HepG2 (cell line): ENCODE measurements at regions not wholly inside any gene's neighbourhood (a gene's known extent, or its start where the extent isn't known, plus 50 kb on each side); places are given as distances from the start of the nearest gene placed in this dataset.

Source experiments
- ATAC-seq: fragments of 200-7000 bp; cut with Tn5 transposase; 3 replicates; pipeline ENCODE4 v1.9.1; 2020; ENCODE audit warnings: mild to moderate bottlenecking, moderate library complexity
- BruUV-seq: library from RNA; stranded (reverse); fragments of 400-500 nt; replicated peaks from 2 replicates; lab custom pipeline; 2021; lab: Mats Ljungman, UMichigan
- CTCF ChIA-PET: fragments of 300-600 bp; formaldehyde crosslinking; extraction: SDS; loops from one replicate; lab custom pipeline; 2021; ENCODE audit warnings: low total read pairs, inconsistent platforms, low intra/inter-chr PET ratio; lab: Yijun Ruan, JAX
- POLR2A ChIA-PET: fragments of 350-600 bp; sonication (Branson Sonifier 250); formaldehyde crosslinking; loops from one replicate; lab custom pipeline; 2020; ENCODE audit warnings: antibody characterized with exemption, inconsistent platforms; lab: Yijun Ruan, JAX
- DNase-seq: peaks from one replicate; pipeline ENCODE4 v3.0.0-alpha.2; 2015; ENCODE audit warnings: low spot score
- FAIRE-seq: peaks from 3 replicates; lab custom pipeline; 2011; peaks lifted over from hg19 to GRCh38; lab: Jason Lieb, UNC
- H2AFZ ChIP-seq: one replicate; pipeline ENCODE4 v1.6.1; 2011; ENCODE audit warnings: low read length, inconsistent platforms
- H3K27ac ChIP-seq: fragments of 300-600 bp; 3 replicates; pipeline ENCODE4 v1.8.0; 2011; ENCODE audit warnings: mixed run types, mild to moderate bottlenecking, mixed read lengths, low read length, inconsistent platforms; ENCODE audit not compliant: insufficient read depth; ENCODE audit errors: extremely low read length
- H3K27me3 ChIP-seq, 2 experiments: fragments of 200-600 bp in 1 of 2; 2 replicates in 1 of 2; 3 replicates in 1 of 2; pipeline versions ENCODE4 v1.6.0 to v1.8.0; 2011; ENCODE audit warnings: low read length in 2 of 2, mild to moderate bottlenecking in 2 of 2, moderate library complexity in 2 of 2, inconsistent platforms in 1 of 2; ENCODE audit not compliant: insufficient read depth in 2 of 2, control insufficient read depth in 1 of 2
- H3K36me3 ChIP-seq, 2 experiments: fragments of 200-600 bp in 1 of 2; replicated peaks in 1 of 2; 2 replicates in 1 of 2; 3 replicates in 1 of 2; pipeline versions ENCODE4 v1.5.1 to v1.8.0; 2011; ENCODE audit warnings: low read length in 2 of 2, inconsistent platforms in 1 of 2; ENCODE audit not compliant: insufficient read depth in 2 of 2, control insufficient read depth in 1 of 2
- H3K4me1 ChIP-seq: 2 replicates; pipeline ENCODE4 v1.5.1; 2012; ENCODE audit warnings: low read length, inconsistent platforms; ENCODE audit not compliant: insufficient read depth
- H3K4me2 ChIP-seq: 2 replicates; pipeline ENCODE4 v1.6.0; 2011; ENCODE audit warnings: low read depth, low read length, inconsistent platforms
- H3K4me3 ChIP-seq, 3 experiments: fragments of 200-600 bp in 1 of 3; sonication (generic), shearing (Covaris generic) in 1 of 3; replicated peaks in 1 of 3; 2 replicates each; pipeline ENCODE4 v1.5.1; 2011 to 2016; ENCODE audit warnings: low read length in 3 of 3, inconsistent platforms in 2 of 3, low read depth in 2 of 3, mild to moderate bottlenecking in 2 of 3, control low read depth in 1 of 3, mixed read lengths in 1 of 3; ENCODE audit not compliant: insufficient read depth in 1 of 3
- H3K79me2 ChIP-seq: one replicate; pipeline ENCODE4 v1.6.1; 2011; ENCODE audit warnings: low read length, inconsistent platforms; ENCODE audit not compliant: insufficient read depth
- H3K9ac ChIP-seq: 2 replicates; pipeline ENCODE4 v1.6.0; 2011; ENCODE audit warnings: mild to moderate bottlenecking, low read depth, low read length, inconsistent platforms; ENCODE audit not compliant: insufficient read depth
- H3K9me3 ChIP-seq: 2 replicates; pipeline ENCODE4 v1.5.1; 2012; ENCODE audit warnings: mild to moderate bottlenecking, low read length
- H4K20me1 ChIP-seq: 2 replicates; pipeline ENCODE4 v1.6.0; 2011; ENCODE audit warnings: inconsistent platforms, mild to moderate bottlenecking, low read length, moderate library complexity; ENCODE audit not compliant: insufficient read depth
- FOXA1 ChIP-seq, 2 experiments: fragments of 450-650 bp in 1 of 2; sonication (generic) in 1 of 2; formaldehyde crosslinking in 1 of 2; IDR thresholded peaks; 2 replicates each; pipeline versions ENCODE4 v1.4.0 to v1.6.1; 2016 to 2020; ENCODE audit warnings: missing genetic modification reagents in 1 of 2
- JUND ChIP-seq: sonication (generic); formaldehyde crosslinking; IDR thresholded peaks from 2 replicates; pipeline ENCODE4 v1.8.0; 2022; ENCODE audit warnings: mild to moderate bottlenecking, missing genetic modification reagents
- ZFX ChIP-seq: sonication (generic); formaldehyde crosslinking; IDR thresholded peaks from 2 replicates; pipeline ENCODE4 v1.4.0; 2020; ENCODE audit warnings: mild to moderate bottlenecking, low read depth, missing genetic modification reagents, moderate library complexity
- ZNF354B ChIP-seq: sonication (generic); formaldehyde crosslinking; IDR thresholded peaks from 2 replicates; pipeline ENCODE4 v1.8.0; 2022; ENCODE audit warnings: mild to moderate bottlenecking, missing genetic modification reagents
- ZNF501 ChIP-seq: sonication (generic); formaldehyde crosslinking; IDR thresholded peaks from 2 replicates; pipeline ENCODE4 v1.5.1; 2020; ENCODE audit warnings: mild to moderate bottlenecking, moderate library complexity, missing genetic modification reagents
- ZNF891 ChIP-seq: sonication (generic); formaldehyde crosslinking; IDR thresholded peaks from 2 replicates; pipeline ENCODE4 v1.5.0; 2020; ENCODE audit warnings: mild to moderate bottlenecking, missing genetic modification reagents
- WGBS: methylation state at CpG from one replicate; pipeline ENCODE4 v1.1.6; 2017; ENCODE audit warnings: low lambda C conversion rate; 5-methylcytosine and 5-hydroxymethylcytosine counted together
- in situ Hi-C: cut with HindIII; loops from 2 replicates; pipeline ENCODE4 v1.10.0; 2017; ENCODE audit warnings: low pct_unique_long_range_greater_than_20kb; ENCODE audit not compliant: extremely low pct_ligation_motif_present
- intact Hi-C: fragments of 100-400 bp; cut with micrococcal nuclease; formaldehyde crosslinking; loops from one replicate; pipeline ENCODE4 v1.10.0; 2022; ENCODE audit not compliant: unreplicated experiment
- TF ChIP-seq, protein P1 (sequence below): sonication (generic); formaldehyde crosslinking; IDR thresholded peaks from 2 replicates; pipeline ENCODE4 v1.4.0; 2020; ENCODE audit warnings: missing genetic modification reagents, borderline replicate concordance
- TF ChIP-seq, protein P2 (sequence below): sonication (generic); formaldehyde crosslinking; IDR thresholded peaks from 2 replicates; pipeline ENCODE4 v1.8.0; 2022; ENCODE audit warnings: mild to moderate bottlenecking, missing genetic modification reagents
- TF ChIP-seq, protein P3 (sequence below): sonication (generic); formaldehyde crosslinking; IDR thresholded peaks from 2 replicates; pipeline ENCODE4 v1.5.1; 2020; ENCODE audit warnings: mild to moderate bottlenecking, missing genetic modification reagents, moderate library complexity

DNA sequence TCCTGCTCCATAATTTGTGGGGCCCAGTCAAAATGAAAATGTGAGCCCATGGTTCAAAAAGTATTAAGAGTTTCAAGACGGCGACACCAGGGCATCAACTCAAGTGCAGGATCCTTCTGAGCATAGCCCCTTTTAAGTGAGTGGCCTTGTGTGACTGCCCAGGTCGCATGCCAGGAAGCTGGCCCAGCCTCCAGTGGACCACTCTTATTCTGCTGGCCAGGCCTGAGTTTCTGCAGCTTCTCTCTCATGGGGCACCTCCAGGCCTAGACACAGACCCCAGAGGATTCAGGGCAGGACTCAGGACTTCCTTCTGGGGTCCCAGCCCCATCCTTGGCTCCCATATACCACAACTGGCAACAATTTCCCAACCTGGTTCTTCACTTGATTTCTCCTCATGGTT lies 83.5 kb upstream of the HAAO start:
- Histone ChIP-seq H3K27me3 (peaks cover 3 to 14% of the 10 kb centered on the region in 2 experiments; a peak in 2 of 5 replicates), H2AFZ (no peak overlapping the region), H3K4me1 (peaks cover 31% of the 10 kb centered on the region), H3K9me3 (no peaks in the 10 kb centered on the region), H3K27ac (no peak overlapping the region), H3K9ac (no peak overlapping the region), H4K20me1 (no peaks in the 10 kb centered on the region), H3K79me2 (no peaks in the 10 kb centered on the region), H3K4me2 (no peak overlapping the region), H3K4me3 (no peak overlapping the region), H3K36me3 (no peaks in the 10 kb centered on the region)
- FAIRE-seq (no peak), ATAC-seq (0 out of 3 replicates have a peak, but pooled peaks have one; percentile 14), DNase-seq (no peak)
- intact Hi-C loops (no loop called here), in situ Hi-C loops (no loop called here)
- POLR2A ChIA-PET: no interaction called here
- CTCF ChIA-PET: no interaction called here
- TF ChIP-seq JUND (CRISPR knock-in tag): no peak
- 0 out of 2 replicates have a peak, but pooled peaks have one; percentile 27 for TF ChIP-seq ZNF501 (CRISPR knock-in tag)
- TF ChIP-seq, protein P1, sequence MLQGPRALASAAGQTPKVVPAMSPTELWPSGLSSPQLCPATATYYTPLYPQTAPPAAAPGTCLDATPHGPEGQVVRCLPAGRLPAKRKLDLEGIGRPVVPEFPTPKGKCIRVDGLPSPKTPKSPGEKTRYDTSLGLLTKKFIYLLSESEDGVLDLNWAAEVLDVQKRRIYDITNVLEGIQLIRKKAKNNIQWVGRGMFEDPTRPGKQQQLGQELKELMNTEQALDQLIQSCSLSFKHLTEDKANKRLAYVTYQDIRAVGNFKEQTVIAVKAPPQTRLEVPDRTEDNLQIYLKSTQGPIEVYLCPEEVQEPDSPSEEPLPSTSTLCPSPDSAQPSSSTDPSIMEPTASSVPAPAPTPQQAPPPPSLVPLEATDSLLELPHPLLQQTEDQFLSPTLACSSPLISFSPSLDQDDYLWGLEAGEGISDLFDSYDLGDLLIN (CRISPR knock-in tag): no peak
- BruUV-seq: no TSS peak
- 72% methylated on average over 3 of the region's 3 CpGs for WGBS

DNA sequence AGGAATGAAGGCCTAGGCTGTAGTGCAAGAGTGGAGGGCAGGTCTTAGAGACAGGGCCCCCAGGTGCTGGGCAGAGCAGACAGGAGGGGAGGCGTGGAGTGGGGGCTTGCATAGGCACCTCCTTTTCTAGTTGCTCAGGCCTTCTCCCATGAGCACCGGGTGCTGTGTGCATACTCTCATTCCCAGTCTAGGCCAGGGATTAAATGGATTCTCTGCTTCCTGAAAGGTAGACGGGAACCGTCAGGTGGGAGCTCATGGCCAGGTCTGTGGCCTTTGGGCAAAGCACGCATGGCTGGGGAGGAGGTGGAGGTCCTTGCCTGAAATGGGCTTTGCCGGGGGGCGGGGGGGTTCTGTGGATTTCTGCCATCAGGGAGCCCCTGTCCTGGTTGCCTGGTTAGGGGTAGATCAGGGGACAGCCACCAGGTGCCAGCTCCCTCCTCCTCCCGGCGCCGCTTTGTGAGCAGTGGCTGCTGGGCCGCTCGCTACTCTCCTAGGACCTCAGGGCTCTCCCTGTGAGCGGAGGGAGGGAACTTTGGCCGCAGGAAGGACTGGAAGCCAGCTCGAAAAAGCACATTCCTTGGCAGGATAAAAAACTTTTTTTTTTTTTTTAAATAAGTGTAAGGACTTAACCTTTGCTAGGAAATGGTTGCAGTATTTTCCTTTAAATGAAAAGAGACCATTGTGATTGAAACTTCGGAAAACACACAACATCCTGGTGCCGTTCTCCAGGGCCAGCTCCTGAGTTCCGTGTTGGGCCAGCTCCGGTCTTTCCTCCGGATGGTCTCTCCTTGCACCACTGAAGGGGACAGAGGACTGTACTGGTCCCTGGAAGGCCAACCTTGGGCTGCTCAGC lies 82.8 kb upstream of the HAAO start:
- Histone ChIP-seq H3K9me3 (no peaks in the 10 kb centered on the region), H3K4me3 (no peak overlapping the region), H3K79me2 (no peaks in the 10 kb centered on the region), H2AFZ (no peak overlapping the region), H3K4me1 (peaks cover 24% of the 10 kb centered on the region), H3K4me2 (peak overlapping the region; percentile 18; the same call in 1 of the 2 replicates), H3K9ac (no peak overlapping the region), H3K36me3 (no peaks in the 10 kb centered on the region), H3K27ac (no peak overlapping the region), H4K20me1 (no peaks in the 10 kb centered on the region), H3K27me3 (peaks cover 3 to 14% of the 10 kb centered on the region in 2 experiments; a peak in 2 of 5 replicates)
- DNase-seq (no peak), ATAC-seq (peak; percentile 76), FAIRE-seq (no peak)
- WGBS: 56% methylated on average over 19 of the region's 20 CpGs
- in situ Hi-C loops: no loop called here
- intact Hi-C loops: no loop called here
- BruUV-seq: no TSS peak
- POLR2A ChIA-PET: no interaction called here
- CTCF ChIA-PET: no interaction called here
- TF ChIP-seq ZNF354B: no peak
- TF ChIP-seq, protein P2, sequence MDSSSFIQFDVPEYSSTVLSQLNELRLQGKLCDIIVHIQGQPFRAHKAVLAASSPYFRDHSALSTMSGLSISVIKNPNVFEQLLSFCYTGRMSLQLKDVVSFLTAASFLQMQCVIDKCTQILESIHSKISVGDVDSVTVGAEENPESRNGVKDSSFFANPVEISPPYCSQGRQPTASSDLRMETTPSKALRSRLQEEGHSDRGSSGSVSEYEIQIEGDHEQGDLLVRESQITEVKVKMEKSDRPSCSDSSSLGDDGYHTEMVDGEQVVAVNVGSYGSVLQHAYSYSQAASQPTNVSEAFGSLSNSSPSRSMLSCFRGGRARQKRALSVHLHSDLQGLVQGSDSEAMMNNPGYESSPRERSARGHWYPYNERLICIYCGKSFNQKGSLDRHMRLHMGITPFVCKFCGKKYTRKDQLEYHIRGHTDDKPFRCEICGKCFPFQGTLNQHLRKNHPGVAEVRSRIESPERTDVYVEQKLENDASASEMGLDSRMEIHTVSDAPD (CRISPR knock-in tag): peak; percentile 70; the same call in 1 of the 2 replicates
- TF ChIP-seq FOXA1 (IDR thresholded peaks at IDR 0.05): no peak
- no peak for TF ChIP-seq FOXA1 (CRISPR knock-in tag; IDR thresholded peaks at IDR 0.05)
- TF ChIP-seq ZFX (CRISPR knock-in tag): peak; percentile 27; the same call in 1 of the 2 replicates
- 0 out of 2 replicates have a peak, but pooled peaks have one; percentile 44 for TF ChIP-seq ZNF891 (CRISPR knock-in tag)
- TF ChIP-seq, protein P3, sequence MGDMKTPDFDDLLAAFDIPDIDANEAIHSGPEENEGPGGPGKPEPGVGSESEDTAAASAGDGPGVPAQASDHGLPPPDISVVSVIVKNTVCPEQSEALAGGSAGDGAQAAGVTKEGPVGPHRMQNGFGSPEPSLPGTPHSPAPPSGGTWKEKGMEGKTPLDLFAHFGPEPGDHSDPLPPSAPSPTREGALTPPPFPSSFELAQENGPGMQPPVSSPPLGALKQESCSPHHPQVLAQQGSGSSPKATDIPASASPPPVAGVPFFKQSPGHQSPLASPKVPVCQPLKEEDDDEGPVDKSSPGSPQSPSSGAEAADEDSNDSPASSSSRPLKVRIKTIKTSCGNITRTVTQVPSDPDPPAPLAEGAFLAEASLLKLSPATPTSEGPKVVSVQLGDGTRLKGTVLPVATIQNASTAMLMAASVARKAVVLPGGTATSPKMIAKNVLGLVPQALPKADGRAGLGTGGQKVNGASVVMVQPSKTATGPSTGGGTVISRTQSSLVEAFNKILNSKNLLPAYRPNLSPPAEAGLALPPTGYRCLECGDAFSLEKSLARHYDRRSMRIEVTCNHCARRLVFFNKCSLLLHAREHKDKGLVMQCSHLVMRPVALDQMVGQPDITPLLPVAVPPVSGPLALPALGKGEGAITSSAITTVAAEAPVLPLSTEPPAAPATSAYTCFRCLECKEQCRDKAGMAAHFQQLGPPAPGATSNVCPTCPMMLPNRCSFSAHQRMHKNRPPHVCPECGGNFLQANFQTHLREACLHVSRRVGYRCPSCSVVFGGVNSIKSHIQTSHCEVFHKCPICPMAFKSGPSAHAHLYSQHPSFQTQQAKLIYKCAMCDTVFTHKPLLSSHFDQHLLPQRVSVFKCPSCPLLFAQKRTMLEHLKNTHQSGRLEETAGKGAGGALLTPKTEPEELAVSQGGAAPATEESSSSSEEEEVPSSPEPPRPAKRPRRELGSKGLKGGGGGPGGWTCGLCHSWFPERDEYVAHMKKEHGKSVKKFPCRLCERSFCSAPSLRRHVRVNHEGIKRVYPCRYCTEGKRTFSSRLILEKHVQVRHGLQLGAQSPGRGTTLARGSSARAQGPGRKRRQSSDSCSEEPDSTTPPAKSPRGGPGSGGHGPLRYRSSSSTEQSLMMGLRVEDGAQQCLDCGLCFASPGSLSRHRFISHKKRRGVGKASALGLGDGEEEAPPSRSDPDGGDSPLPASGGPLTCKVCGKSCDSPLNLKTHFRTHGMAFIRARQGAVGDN: peak; percentile 52; the same call in 1 of the 2 replicates
